ENCODE measurements at regions not wholly inside any gene's neighbourhood (a gene's known extent, or its start where the extent isn't known, plus 50 kb on each side); places are given as distances from the start of the nearest gene placed in this dataset.

GRCh38 chr3:95994338-95994737 is 820.1 kb upstream of the EPHA6 start:
- no peaks in the 10 kb centered on the region for H3K36me3 ChIP-seq (ENCODE audit: control insufficient read depth, insufficient read depth, low read length)
- no peaks in the 10 kb centered on the region for H3K27me3 ChIP-seq (ENCODE audit: control insufficient read depth, insufficient read depth, low read length)
- no peaks in the 10 kb centered on the region for H3K9me3 ChIP-seq (ENCODE audit: control insufficient read depth, low read length)
- no peaks in the 10 kb centered on the region for H3K4me1 ChIP-seq
- H3K27ac ChIP-seq: no peak overlapping the region
- TF ChIP-seq CTCF (IDR thresholded peaks at IDR 0.05): no peak
- H2AFZ ChIP-seq: no peak overlapping the region
- H3K4me3 ChIP-seq (ENCODE audit: low read depth, low read length): no peak overlapping the region
- no peak overlapping the region for H3K4me2 ChIP-seq (ENCODE audit: low read length)
- no peak overlapping the region for H3K9ac ChIP-seq
- H3K79me2 ChIP-seq: no peaks in the 10 kb centered on the region

DNA sequence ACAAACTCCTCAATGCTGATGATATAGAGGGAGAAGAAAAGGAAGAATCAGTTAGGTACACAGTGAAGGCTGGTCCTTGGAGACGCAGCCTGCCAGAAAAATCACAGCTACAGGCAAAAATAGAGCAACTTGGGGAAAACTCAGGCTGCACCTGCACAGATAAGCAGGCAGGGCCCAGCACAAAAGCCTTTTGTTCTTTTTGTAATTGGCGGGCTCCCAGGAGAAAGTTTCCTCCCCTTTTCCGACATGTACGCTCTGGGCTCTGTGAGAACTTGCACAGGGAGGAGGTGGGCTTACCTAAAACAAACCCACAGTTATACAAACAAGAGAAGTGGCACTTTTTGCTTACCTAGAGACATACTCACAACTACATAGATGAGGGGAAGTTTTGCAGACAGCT is 813.4 kb upstream of the EPHA6 start:
- no peak for TF ChIP-seq CTCF (IDR thresholded peaks at IDR 0.05)
- no peak overlapping the region for H3K4me2 ChIP-seq (ENCODE audit: low read length)
- no peak overlapping the region for H3K4me3 ChIP-seq (ENCODE audit: low read depth, low read length)
- no peaks in the 10 kb centered on the region for H3K4me1 ChIP-seq
- no peak overlapping the region for H3K27ac ChIP-seq
- H2AFZ ChIP-seq: no peak overlapping the region
- H3K9me3 ChIP-seq (ENCODE audit: control insufficient read depth, low read length): no peaks in the 10 kb centered on the region
- no peaks in the 10 kb centered on the region for H3K27me3 ChIP-seq (ENCODE audit: control insufficient read depth, insufficient read depth, low read length)
- no peaks in the 10 kb centered on the region for H3K36me3 ChIP-seq (ENCODE audit: control insufficient read depth, insufficient read depth, low read length)
- no peaks in the 10 kb centered on the region for H3K79me2 ChIP-seq
- no peak overlapping the region for H3K9ac ChIP-seq

- no peak overlapping the region for H3K9ac ChIP-seq
- H3K9me3 ChIP-seq (ENCODE audit: control insufficient read depth, low read length): no peaks in the 10 kb centered on the region
- H3K27ac ChIP-seq: no peak overlapping the region
- H3K4me1 ChIP-seq: no peaks in the 10 kb centered on the region
- H3K27me3 ChIP-seq (ENCODE audit: control insufficient read depth, insufficient read depth, low read length): no peaks in the 10 kb centered on the region
- no peaks in the 10 kb centered on the region for H3K79me2 ChIP-seq
- no peaks in the 10 kb centered on the region for H3K36me3 ChIP-seq (ENCODE audit: control insufficient read depth, insufficient read depth, low read length)
- no peak overlapping the region for H2AFZ ChIP-seq
- TF ChIP-seq CTCF (IDR thresholded peaks at IDR 0.05): no peak
- H3K4me2 ChIP-seq (ENCODE audit: low read length): no peak overlapping the region
- H3K4me3 ChIP-seq (ENCODE audit: low read depth, low read length): no peak overlapping the region
These were observed 806.7 kb upstream of the EPHA6 start for GRCh38 chr3:96007650-96008195.

DNA sequence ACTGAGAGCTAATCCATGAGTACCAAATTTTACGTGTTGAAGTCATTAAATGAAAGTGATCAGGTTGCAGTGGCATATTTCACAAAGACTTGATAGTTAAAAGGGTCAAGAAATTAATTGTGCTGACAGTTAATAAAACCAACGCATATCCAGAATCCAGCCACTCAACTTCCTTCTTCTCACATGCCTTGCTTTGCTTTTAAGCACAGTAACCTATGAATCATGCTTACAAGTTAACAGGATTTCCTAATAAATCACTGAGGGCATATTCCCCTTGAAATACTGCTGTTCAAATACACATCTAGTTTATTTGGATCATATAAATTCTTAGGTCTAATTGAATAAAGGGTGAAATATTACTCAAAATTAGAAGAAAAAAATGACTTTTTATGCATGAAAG is 801.5 kb upstream of the EPHA6 start:
- Histone ChIP-seq H3K27ac (no peak overlapping the region), H3K9me3 (ENCODE audit: control insufficient read depth, low read length) (no peaks in the 10 kb centered on the region), H3K36me3 (ENCODE audit: control insufficient read depth, insufficient read depth, low read length) (no peaks in the 10 kb centered on the region), H3K9ac (no peak overlapping the region), H3K4me3 (ENCODE audit: low read depth, low read length) (no peak overlapping the region), H3K27me3 (ENCODE audit: control insufficient read depth, insufficient read depth, low read length) (no peaks in the 10 kb centered on the region), H3K4me1 (no peaks in the 10 kb centered on the region), H3K79me2 (no peaks in the 10 kb centered on the region), H2AFZ (no peak overlapping the region), H3K4me2 (ENCODE audit: low read length) (no peak overlapping the region)
- no peak for TF ChIP-seq CTCF (IDR thresholded peaks at IDR 0.05)

DNA sequence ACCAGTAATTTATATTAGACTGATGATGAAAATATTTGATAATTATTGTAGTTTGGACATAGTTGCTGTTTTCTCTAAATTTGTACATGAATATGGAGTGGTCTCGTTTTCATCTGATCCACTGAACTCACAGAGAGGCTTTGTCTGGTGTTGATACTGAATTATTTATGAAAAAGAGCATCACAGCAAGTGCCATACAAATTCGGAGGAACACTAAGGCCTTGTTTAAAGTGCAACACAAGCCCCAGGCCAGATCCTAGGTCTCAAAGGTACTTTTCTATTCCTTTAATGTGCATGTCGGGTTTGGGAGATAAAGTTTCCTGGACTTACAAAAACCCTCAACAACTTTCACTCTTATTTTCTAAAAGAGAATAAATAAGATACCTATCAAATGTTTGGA is 796.8 kb upstream of the EPHA6 start:
- no peak overlapping the region for H3K9ac ChIP-seq
- H3K4me1 ChIP-seq: no peaks in the 10 kb centered on the region
- no peaks in the 10 kb centered on the region for H3K36me3 ChIP-seq (ENCODE audit: control insufficient read depth, insufficient read depth, low read length)
- no peak overlapping the region for H2AFZ ChIP-seq
- no peak overlapping the region for H3K4me2 ChIP-seq (ENCODE audit: low read length)
- no peaks in the 10 kb centered on the region for H3K9me3 ChIP-seq (ENCODE audit: control insufficient read depth, low read length)
- H3K27ac ChIP-seq: no peak overlapping the region
- TF ChIP-seq CTCF (IDR thresholded peaks at IDR 0.05): no peak
- H3K4me3 ChIP-seq (ENCODE audit: low read depth, low read length): no peak overlapping the region
- no peaks in the 10 kb centered on the region for H3K79me2 ChIP-seq
- no peaks in the 10 kb centered on the region for H3K27me3 ChIP-seq (ENCODE audit: control insufficient read depth, insufficient read depth, low read length)

All from parathyroid adenoma (tissue), 2 donors.